AG09309 (cell line): ENCODE measurements at regions not wholly inside any gene's neighbourhood (a gene's known extent, or its start where the extent isn't known, plus 50 kb on each side); places are given as distances from the start of the nearest gene placed in this dataset.
"Not testable (repeated sequence)": the region's sequence is repeated elsewhere in the genome, so short reads cannot be mapped to it uniquely, and the experiment has no call there.

Experiments used
- DNase-seq: peaks from one replicate; pipeline ENCODE4 v3.0.0-alpha.2; 2010; ENCODE audit warnings: low read depth
- H3K4me3 ChIP-seq: 2 replicates; pipeline ENCODE4 v1.5.1; 2011; ENCODE audit warnings: mild to moderate bottlenecking, low read depth, low read length, moderate library complexity; ENCODE audit not compliant: control insufficient read depth
- CTCF ChIP-seq: IDR thresholded peaks from 2 replicates; pipeline ENCODE4 v1.5.1; 2011; ENCODE audit warnings: mild to moderate bottlenecking, low read depth, low read length, inconsistent platforms; ENCODE audit not compliant: insufficient read depth, control insufficient read depth; ENCODE audit errors: missing control alignments

GRCh38 chr5:23991406-23991805 is 484.0 kb downstream of the PRDM9 start:
- TF ChIP-seq CTCF: no peak

GRCh38 chr5:23994581-23995370 is 487.4 kb downstream of the PRDM9 start:
- no peak for TF ChIP-seq CTCF
- DNase-seq: no peak
- no peak overlapping the region for H3K4me3 ChIP-seq

More at GRCh38 chr5:23991406-23991805, 484.0 kb downstream of the PRDM9 start:
- H3K4me3 ChIP-seq: no peak overlapping the region
- no peak for DNase-seq

GRCh38 chr5:23996525-23996924 is 489.1 kb downstream of the PRDM9 start:
- TF ChIP-seq CTCF: no peak
- no peak overlapping the region for H3K4me3 ChIP-seq
- no peak for DNase-seq

GRCh38 chr5:24005384-24005783 is 498.0 kb downstream of the PRDM9 start:
- no peak overlapping the region for H3K4me3 ChIP-seq
- TF ChIP-seq CTCF: no peak
- DNase-seq: no peak

GRCh38 chr5:24017710-24018109 is 510.3 kb downstream of the PRDM9 start:
- DNase-seq, H3K4me3 ChIP-seq: not testable (repeated sequence)

- TF ChIP-seq CTCF: no peak
- no peak for DNase-seq
- H3K4me3 ChIP-seq: no peak overlapping the region
Measured at GRCh38 chr5:24026288-24026687, 518.9 kb downstream of the PRDM9 start.

GRCh38 chr5:24042688-24043087 is 535.3 kb downstream of the PRDM9 start:
- DNase-seq: no peak
- H3K4me3 ChIP-seq: no peak overlapping the region
- TF ChIP-seq CTCF: no peak
